AG10803 (cell line): ENCODE measurements at regions not wholly inside any gene's neighbourhood (a gene's known extent, or its start where the extent isn't known, plus 50 kb on each side); places are given as distances from the start of the nearest gene placed in this dataset.

ENCODE experiments used
- DNase-seq: peaks from one replicate; pipeline ENCODE4 v3.0.0; 2010; ENCODE audit warnings: low read depth
- H3K4me3 ChIP-seq: 2 replicates; pipeline ENCODE4 v1.5.1; 2011; ENCODE audit warnings: mild to moderate bottlenecking, low read length, control low read depth
- TF ChIP-seq, protein P1 (sequence below): conservative IDR thresholded peaks from 2 replicates; pipeline ENCODE4 v1.5.1; 2011; ENCODE audit warnings: mild to moderate bottlenecking, low read length, control low read depth, inconsistent platforms

DNA sequence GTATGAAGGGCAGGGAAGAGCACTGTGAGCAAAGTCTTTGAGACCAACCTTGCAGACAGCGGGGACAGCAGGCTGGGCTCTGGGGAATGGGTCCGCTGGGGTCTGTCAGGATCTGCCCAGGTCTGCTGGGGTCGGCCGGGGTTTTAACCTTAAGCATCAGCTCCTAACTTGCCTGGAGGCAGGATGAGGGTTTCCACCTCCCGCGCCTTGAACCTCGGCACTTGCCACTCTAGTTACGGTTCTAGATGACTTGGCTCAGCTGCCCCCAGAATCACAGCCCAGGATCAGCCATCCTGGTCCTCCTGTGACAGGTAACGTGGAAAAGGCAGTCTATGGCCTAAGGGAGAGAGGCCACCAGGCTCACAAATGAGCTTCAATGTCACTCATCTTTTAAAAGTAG is 50.4 kb upstream of the CACUL1 start:
- no peak for DNase-seq
- no peak overlapping the region for H3K4me3 ChIP-seq
- TF ChIP-seq, protein P1, sequence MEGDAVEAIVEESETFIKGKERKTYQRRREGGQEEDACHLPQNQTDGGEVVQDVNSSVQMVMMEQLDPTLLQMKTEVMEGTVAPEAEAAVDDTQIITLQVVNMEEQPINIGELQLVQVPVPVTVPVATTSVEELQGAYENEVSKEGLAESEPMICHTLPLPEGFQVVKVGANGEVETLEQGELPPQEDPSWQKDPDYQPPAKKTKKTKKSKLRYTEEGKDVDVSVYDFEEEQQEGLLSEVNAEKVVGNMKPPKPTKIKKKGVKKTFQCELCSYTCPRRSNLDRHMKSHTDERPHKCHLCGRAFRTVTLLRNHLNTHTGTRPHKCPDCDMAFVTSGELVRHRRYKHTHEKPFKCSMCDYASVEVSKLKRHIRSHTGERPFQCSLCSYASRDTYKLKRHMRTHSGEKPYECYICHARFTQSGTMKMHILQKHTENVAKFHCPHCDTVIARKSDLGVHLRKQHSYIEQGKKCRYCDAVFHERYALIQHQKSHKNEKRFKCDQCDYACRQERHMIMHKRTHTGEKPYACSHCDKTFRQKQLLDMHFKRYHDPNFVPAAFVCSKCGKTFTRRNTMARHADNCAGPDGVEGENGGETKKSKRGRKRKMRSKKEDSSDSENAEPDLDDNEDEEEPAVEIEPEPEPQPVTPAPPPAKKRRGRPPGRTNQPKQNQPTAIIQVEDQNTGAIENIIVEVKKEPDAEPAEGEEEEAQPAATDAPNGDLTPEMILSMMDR = no peak

DNA sequence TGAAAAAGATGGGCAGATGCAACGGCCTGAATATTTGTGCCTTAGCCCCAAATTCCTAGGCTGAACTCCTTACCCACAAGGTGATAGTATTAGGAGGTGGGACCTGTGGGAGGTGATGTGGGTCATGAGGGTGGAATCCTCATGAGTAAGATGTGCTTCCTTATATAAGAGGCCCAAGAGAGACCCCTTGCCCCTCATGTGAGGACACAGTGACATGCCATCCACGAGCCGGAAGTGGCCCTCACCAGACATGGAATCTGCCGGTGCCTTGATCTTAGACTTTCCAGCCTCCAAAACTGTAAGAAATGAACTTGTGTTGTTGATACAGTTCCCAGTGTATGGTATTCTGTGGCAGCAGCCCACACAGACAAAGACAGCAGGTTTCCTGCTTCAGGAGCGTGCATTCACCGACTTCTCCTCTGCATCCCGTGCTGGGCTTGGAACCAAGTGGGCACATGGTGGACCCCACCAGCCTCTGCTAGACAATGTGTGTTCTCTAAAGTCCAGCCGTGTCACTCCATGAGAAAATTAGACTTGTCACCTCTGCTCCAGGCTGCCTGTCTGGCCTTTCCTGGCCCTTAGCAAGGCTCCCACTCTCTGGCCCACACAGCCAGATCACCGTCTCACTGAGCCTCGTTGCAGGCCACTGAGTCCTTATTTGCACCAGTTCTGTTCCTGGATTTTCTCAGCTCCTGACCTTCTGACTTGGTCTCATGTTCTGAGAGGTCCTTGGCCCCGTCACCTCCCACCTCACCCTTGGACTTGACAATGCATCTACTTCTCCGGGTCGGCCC is 52.9 kb upstream of the CACUL1 start:
- TF ChIP-seq, protein P1 = no peak
- H3K4me3 ChIP-seq = no peak overlapping the region
- no peak for DNase-seq

DNA sequence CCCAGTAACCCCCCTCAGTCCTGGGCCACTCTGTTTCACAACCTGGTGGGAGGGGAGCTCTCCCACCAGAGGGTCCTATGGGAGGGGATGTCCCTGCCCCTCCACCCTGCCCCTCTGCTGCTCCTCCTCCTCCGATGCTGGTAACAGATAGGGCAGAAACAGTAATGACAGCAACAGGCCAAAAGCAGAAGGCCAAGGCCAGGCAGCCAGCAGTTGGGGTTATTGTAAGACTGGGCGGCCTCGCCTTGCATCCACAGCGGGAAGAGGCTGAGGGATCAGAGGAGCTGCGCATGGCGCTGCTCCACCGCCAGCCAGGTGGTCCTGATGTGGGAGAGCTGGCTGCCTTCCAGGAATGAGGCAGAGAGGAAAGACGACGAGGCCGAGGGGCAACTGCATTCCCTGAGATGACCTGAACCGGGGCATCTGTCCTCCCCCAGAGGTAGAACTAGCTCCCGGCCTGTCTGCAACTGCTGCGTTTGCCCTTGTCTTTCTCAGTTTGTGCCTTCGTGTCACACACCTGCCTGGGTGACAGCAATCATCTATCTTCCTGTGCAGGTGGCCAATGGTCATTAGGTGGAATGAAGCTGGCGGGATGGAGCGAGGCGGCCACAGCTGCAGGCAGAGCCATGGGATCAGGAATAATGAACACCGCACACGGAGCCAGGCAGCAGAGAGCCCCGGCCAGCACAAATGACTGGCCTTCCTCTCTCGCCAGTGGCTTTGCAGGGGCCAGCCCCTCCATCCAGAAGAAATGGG is 54.0 kb upstream of the CACUL1 start:
- TF ChIP-seq, protein P1 = no peak
- H3K4me3 ChIP-seq = no peak overlapping the region
- DNase-seq = no peak

DNA sequence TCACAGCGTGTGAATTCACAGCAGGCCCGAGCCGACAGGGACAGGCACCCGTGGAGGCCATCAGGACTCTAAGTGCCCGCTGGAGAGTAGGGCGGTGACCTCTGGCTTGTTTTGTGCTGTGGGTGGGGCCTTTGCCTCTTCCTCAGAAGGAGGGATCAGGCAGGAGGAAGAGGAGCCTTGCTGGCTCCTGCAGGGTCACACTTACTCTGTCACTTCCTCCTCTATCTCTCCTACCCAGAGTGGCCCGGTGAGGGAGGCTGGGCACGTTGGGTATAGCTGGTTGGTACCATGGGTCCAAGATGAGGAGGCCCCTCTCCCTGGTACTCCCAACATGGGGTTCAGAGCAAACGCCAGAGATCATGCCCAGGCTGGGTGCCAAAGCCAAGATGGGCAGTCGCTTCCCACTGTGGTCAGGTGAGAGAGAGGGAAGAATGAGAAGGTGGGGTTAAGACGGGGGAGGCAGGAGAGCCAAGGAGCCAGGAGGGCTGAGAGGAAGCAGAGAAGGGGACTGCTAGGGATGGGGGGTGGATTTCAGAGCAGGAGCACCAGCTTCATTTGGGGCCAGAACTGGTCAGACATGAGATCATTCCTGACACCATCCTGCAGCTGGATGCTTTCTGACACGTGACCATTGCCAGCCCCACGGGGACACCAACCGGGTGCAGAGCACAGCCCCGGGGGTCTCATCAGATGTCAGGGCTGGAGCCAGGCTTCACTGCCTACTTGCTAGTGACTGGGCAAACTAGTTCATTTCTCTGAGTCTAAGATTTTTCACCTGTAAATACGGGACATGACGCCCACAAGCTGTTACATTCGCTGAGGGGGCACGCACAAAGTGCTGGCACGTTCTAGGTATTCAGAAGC is 54.8 kb upstream of the CACUL1 start:
- H3K4me3 ChIP-seq = no peak overlapping the region
- DNase-seq = no peak
- TF ChIP-seq, protein P1 = no peak

DNA sequence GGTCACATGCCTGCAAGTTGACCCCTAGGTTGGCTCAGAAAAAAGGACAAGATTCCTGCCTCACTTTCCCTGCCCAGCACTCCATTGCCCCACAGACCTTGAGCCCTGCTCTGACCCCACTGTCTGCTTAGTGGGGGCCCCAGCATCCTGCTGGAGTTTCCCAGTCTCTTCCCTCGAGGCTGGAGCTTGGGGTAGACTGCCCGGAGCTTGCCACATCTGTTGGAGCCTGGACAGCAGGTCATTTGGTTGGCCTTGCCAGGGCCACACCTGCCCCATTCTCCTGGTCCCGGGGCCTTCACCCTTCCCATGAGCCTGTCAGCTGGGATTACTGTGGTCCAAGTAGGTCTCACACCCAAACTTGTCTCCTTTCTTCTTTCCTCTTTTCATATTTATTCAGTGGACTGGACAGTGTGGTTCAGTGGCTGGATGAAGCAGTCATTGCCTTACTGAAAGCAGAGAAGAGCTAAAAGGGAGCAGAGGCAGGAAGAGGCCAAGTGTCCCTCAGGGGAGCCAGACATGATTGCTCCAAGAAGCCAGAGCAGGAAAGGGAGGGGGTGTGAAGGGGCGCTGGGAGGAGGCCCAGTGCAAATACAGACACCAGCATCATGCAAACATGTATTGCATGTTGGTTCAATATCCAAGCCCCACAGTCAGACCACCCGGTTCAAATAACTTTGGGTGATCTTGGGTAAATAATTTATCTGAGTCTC is 56.2 kb upstream of the CACUL1 start:
- DNase-seq = no peak
- no peak overlapping the region for H3K4me3 ChIP-seq
- TF ChIP-seq, protein P1 = no peak

DNA sequence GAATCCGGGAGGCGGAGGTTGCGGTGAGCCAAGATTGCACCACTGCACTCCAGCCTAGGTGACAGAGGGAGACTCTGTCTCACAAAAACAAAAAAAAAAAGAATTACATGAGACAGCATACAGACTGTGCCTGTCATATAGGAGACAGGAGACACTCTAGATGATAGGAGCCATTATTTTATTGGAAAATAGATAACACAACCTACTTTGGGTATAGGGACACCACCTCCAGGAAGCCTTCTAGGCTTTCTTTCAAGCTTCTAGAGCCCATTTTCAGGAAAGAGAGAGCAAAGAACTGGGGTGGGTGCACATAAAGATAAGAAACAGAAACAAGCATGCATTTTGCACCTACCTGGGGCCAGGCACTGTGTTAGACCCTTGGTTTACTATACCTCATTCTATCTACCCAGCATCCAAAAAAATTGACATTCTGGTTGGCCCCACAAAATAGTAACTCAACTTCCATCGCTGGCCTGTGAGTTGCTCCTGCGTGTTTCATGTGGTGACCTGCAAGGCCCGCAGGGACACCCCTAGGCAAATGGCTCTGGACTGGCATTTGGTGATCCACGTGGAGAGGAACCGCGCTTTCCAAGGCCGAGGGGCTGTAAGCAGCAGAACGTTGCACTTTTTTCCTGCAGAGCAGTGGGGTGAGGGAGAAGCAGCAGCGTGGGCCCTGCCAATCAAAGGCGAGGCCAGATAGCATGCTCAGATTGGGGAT is 57.1 kb upstream of the CACUL1 start:
- no peak for DNase-seq
- no peak overlapping the region for H3K4me3 ChIP-seq
- TF ChIP-seq, protein P1 = no peak
